Prostate gland (tissue), 2 donors: ENCODE measurements at regions not wholly inside any gene's neighbourhood (a gene's known extent, or its start where the extent isn't known, plus 50 kb on each side); places are given as distances from the start of the nearest gene placed in this dataset.

Experiments used
- POLR2A ChIP-seq: fragments of 450-650 bp; IDR thresholded peaks from one replicate; pipeline ENCODE4 v1.6.1; 2016; ENCODE audit warnings: antibody characterized with exemption, mild to moderate bottlenecking
- POLR2AphosphoS5 ChIP-seq: sonication (generic); formaldehyde crosslinking; IDR thresholded peaks from one replicate; pipeline ENCODE4 v1.6.1; 2017; ENCODE audit warnings: antibody characterized with exemption
- TF ChIP-seq, protein P1 (sequence below), 4 experiments: fragments of 200-600 bp in 2 of 4; fragments of 450-650 bp in 2 of 4; sonication (generic) in 2 of 4; IDR thresholded peaks; 1 replicate in 3 of 4; 2 replicates in 1 of 4; pipeline ENCODE4 v1.5.1; 2016 to 2019; ENCODE audit warnings: antibody characterized with exemption in 4 of 4, mild to moderate bottlenecking in 2 of 4, moderate library complexity in 2 of 4

DNA sequence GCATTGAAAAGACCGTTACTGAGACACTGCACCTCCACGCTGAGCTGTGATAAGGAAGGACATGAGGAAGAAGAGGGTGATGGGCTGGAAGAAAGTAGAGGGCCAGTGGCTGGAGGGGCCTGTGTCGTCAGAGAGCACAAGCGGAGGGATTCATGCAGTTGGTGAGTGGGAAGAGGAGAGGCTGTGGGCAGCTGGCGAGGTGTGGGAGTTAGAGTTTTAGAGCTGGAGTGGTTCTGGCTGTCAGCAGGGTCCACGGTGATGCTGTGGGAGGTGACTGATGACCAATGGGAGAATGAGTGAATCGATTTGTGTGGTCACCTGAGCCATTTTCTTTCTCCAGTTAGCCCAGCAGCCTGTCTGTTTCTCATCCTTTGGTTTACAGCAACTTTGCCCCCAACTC, 66.2 kb upstream of the SLC2A1 start:
- TF ChIP-seq, protein P1, sequence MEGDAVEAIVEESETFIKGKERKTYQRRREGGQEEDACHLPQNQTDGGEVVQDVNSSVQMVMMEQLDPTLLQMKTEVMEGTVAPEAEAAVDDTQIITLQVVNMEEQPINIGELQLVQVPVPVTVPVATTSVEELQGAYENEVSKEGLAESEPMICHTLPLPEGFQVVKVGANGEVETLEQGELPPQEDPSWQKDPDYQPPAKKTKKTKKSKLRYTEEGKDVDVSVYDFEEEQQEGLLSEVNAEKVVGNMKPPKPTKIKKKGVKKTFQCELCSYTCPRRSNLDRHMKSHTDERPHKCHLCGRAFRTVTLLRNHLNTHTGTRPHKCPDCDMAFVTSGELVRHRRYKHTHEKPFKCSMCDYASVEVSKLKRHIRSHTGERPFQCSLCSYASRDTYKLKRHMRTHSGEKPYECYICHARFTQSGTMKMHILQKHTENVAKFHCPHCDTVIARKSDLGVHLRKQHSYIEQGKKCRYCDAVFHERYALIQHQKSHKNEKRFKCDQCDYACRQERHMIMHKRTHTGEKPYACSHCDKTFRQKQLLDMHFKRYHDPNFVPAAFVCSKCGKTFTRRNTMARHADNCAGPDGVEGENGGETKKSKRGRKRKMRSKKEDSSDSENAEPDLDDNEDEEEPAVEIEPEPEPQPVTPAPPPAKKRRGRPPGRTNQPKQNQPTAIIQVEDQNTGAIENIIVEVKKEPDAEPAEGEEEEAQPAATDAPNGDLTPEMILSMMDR (IDR thresholded peaks at IDR 0.05): no peak
- TF ChIP-seq POLR2A (no peak), POLR2AphosphoS5 (no peak)
